LHCN-M2 (cell line): ENCODE measurements at regions not wholly inside any gene's neighbourhood (a gene's known extent, or its start where the extent isn't known, plus 50 kb on each side); places are given as distances from the start of the nearest gene placed in this dataset.

Experiments used
- DNase-seq: peaks from one replicate; pipeline ENCODE4 v3.0.0-alpha.2; 2012; ENCODE audit warnings: low read depth

GRCh38 chr3:82764521-82764920, 1003.1 kb upstream of the GBE1 start:
- DNase-seq, result no peak

- no peak for DNase-seq
These were observed 1000.4 kb upstream of the GBE1 start for GRCh38 chr3:82761858-82762257.

GRCh38 chr3:82745544-82745943, 984.1 kb upstream of the GBE1 start:
- DNase-seq, result no peak

GRCh38 chr3:82743196-82743595, 981.8 kb upstream of the GBE1 start:
- no peak for DNase-seq

- DNase-seq, result no peak
These were observed 979.9 kb upstream of the GBE1 start for GRCh38 chr3:82741346-82741745.

- no peak for DNase-seq
These were observed 977.9 kb upstream of the GBE1 start for GRCh38 chr3:82739390-82739789.

GRCh38 chr3:82736696-82737277, 975.3 kb upstream of the GBE1 start:
- DNase-seq, result no peak

- DNase-seq, result no peak
These were observed 953.8 kb upstream of the GBE1 start for GRCh38 chr3:82715091-82715856.

- no peak for DNase-seq
These were observed 945.6 kb upstream of the GBE1 start for GRCh38 chr3:82707035-82707434.

GRCh38 chr3:82685761-82686160, 924.3 kb upstream of the GBE1 start:
- no peak for DNase-seq

GRCh38 chr3:82676356-82677026, 915.0 kb upstream of the GBE1 start:
- DNase-seq, result no peak

- DNase-seq, result no peak
These were observed 911.5 kb upstream of the GBE1 start for GRCh38 chr3:82672966-82673365.

- DNase-seq, result no peak
These were observed 910.0 kb upstream of the GBE1 start for GRCh38 chr3:82671466-82671865.

- DNase-seq, result no peak
These were observed 893.3 kb upstream of the GBE1 start for GRCh38 chr3:82654708-82655107.

- DNase-seq, result no peak
These were observed 882.5 kb upstream of the GBE1 start for GRCh38 chr3:82643948-82644347.

- DNase-seq, result no peak
These were observed 880.3 kb upstream of the GBE1 start for GRCh38 chr3:82641701-82642100.

GRCh38 chr3:82640254-82640653, 878.8 kb upstream of the GBE1 start:
- no peak for DNase-seq

- DNase-seq, result no peak
These were observed 876.1 kb upstream of the GBE1 start for GRCh38 chr3:82637574-82637973.

GRCh38 chr3:82636177-82636576, 874.7 kb upstream of the GBE1 start:
- no peak for DNase-seq

GRCh38 chr3:82633319-82633718, 871.9 kb upstream of the GBE1 start:
- DNase-seq, result no peak

- no peak for DNase-seq
These were observed 868.5 kb upstream of the GBE1 start for GRCh38 chr3:82629937-82630336.

- no peak for DNase-seq
These were observed 867.1 kb upstream of the GBE1 start for GRCh38 chr3:82628385-82629014.

- no peak for DNase-seq
These were observed 866.3 kb upstream of the GBE1 start for GRCh38 chr3:82627733-82628132.
